NCI-H345 treated with DMSO at 0.1 percent for 48 hours (cell line): ENCODE measurements at regions not wholly inside any gene's neighbourhood (a gene's known extent, or its start where the extent isn't known, plus 50 kb on each side); places are given as distances from the start of the nearest gene placed in this dataset.
"Not testable (repeated sequence)": the region's sequence is repeated elsewhere in the genome, so short reads cannot be mapped to it uniquely, and the experiment has no call there.

Source experiments
- DNase-seq: peaks from one replicate; lab custom pipeline; 2025; ENCODE audit not compliant: unreplicated experiment; lab: John Stamatoyannopoulos, UW

DNA sequence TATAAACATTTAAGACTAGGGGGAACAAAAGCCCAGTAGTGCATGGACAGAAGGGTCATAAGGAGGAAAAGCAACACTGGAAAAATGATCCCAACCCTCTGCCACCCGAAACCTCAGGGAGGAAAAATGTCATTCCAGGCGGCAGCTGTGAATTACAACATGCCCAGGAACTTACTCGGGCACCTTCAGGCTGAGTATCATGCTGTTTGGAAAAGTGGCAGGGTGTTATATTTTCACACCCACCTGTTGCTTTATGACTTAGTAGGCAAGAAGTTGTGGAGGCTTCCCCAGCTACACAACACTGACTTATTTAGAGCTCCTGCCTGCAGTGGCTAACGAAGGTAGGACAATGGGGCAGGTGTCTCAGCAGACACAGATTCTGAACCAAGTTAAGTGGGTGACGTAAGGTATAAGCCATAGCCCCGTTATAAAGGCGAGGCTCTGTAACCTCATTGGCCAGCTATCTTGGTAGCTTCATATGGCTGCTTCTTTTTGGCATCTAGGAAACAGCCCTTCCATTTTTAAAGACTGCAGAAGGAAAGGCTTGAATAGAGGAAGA, 96.1 kb upstream of the IFNG-AS1 start:
- no peak for DNase-seq

DNA sequence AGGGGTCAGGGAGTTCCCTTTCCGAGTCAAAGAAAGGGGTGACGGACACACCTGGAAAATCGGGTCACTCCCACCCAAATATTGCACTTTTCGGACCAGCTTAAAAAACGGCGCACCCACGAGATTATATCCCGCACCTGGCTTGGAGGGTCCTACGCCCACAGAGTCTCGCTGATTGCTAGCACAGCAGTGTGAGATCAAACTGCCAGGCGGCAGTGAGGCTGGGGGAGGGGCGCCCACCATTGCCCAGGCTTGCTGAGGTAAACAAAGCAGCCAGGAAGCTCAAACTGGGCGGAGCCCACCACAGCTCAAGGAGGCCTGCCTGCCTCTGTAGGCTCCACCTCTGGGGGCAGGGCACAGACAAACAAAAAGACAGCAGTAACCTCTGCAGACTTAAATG, 88.8 kb upstream of the IFNG-AS1 start:
- DNase-seq, result not testable (repeated sequence)

DNA sequence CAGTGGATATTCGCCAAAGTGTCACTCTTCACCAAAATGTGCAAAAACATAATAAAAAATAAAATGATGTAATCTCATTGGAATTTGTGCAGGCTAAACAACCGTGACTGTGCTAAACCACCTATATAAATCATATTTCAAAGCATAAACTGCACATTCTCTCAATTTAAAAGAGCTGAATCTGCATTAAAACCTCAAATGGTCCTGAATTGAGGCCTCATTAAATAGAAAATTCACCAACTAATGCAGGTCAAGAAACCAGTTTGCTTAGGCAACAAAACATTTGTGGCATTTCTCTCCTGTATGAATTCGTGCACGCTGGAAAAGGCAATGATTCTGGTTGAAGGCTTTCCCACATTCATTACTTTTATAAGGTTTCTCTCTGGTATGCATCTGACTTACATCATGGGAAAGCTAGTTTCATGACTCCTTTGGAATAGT, 80.1 kb upstream of the IFNG-AS1 start:
- DNase-seq, result no peak

DNA sequence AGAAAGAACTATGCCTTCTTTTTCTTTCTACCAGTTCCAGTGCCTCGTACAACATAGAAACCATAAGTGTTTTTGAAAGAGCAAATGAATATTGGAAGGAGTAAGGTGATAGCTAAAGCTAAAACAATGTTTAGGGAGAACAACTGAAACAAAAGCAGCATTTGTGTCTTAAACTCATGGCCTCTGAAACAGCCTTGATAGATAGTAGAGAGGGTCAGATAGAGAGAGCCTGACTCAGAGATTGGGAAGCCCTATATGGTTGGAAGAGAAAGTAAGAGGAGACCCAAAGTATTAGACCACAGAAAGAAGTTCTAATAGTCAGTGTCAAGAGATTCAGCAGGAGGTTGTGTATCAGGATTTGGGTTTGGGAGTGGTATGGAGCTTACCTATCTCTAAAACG, 79.6 kb upstream of the IFNG-AS1 start:
- DNase-seq, result no peak

DNA sequence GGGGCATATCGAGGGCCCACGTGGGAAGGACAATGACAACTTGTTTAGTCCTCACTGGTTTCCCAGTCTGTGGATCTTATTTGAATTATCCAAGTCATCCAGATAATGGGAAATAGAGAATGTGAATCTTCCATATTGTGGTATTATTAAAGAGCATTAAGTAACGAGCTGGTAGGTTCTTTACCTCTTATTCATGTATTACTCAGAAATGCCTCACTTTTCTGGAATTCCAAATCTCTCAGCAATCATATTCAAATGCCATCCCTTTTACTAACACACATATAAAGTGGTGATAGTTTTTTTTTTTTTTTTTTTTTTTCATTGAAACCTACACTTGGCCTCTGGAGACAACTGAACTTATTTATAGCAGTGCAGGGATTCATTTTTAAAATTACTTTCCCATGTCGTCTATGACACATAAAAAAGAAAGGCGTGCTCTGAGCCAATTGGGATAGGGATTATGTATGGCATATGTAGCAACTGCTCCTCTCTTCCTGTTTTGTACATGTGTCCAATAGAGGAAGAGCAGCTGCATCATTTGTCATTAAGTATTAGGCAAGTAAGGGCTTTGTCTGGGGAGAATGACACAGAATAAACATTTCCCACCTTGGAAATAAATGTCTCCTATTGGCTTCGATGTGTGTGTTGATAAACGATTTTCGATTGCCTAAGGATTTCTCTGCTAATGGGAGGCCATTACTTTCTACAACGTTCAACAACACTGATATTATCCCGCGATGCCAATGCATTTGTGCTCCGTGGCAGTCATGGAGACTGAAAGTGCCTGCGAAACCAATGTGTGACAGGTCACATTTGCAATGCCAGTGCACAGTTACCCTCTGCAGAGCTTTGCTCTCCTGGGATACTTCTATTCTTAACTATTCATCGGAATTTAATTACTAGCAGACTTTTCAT, 78.6 kb upstream of the IFNG-AS1 start:
- DNase-seq, result no peak

DNA sequence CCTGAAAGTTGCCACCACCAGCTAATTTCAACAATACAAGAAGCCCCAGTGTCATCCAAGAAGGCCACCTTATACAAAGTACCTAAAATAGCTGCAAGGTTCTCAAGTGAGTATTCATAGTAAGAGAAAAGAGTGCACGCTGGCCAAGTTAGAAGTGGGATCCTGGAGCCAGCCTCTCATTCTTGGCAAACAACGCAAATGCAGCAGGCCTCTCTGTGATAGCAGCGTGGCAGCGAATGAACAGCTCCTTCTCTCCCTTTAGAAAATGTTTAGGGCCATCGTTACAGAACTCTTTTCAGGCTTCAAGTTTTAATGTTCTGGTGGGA, 78.0 kb upstream of the IFNG-AS1 start:
- DNase-seq, result no peak

DNA sequence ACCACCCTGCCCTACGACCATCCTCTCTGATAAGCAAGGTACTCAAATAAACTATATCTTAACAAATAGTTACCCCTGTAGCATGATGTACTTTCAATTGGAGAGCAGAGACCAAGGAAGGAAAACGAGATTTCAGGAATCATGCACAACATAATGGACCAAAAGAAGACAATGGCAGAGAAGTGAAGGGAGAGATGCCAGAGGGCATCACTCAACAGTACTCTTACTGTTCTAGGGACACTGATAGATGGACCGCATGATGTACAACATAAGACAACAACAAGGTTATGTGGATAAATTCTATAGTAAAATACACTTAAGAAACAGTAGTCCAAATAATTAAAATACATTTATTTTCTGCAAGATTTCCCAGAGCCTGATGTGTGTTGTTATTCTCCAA, 77.5 kb upstream of the IFNG-AS1 start:
- no peak for DNase-seq

DNA sequence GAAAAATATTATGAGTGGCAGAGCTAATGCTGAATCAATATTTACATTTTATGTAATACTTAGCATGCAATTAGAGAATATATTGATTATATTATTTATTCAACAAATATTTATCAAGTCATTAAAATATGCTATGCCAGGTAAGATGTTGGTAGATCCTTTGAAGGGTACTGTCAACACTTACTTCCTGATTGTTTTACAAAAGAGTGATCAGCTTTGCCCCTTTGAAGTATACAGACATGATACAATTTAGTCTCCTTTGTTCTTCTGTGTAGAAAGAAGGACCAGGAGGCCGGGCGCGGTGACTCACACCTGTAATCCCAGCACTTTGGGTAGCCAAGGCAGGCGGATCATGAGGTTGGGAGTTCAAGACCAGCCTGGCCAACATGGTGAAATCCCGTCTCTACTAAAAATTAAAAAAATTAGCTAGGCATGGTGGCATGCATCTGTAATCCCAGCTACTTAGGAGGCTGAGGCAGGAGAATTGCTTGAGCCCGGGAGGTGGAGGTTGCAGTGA, 73.9 kb upstream of the IFNG-AS1 start:
- DNase-seq, result no peak

DNA sequence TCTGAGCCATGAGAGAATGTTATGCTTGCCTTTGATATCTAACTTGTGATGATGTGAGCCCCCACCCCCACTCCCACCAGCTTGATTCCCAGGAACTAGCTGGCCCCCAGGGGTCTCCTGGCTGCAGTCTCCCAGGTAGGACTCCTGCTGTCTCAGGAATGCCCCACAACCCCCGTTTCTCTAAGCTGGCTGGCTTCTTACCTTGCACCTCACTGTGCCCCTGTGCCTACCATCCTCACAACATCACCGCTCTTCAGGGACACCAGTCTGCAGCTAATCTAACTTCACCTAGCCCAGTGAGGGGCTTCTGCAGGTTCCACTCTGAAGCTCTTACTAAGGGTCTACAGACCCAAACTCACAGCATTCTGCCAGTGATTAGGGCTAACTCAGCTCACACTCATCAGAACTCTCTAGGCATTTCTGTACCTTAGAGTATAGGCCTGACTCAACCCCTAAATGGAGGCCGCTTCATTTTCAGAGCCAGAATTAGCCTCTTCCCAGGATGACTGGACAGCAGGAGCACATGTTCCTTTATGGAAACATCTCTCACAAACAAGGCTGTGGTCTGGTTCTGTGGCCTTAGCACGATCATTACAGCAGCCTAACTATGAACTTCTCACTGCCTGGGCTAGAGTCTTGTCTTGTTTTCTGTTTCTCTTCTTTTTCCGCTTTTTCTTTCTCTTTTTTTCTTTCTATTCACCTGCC, 72.8 kb upstream of the IFNG-AS1 start:
- no peak for DNase-seq

DNA sequence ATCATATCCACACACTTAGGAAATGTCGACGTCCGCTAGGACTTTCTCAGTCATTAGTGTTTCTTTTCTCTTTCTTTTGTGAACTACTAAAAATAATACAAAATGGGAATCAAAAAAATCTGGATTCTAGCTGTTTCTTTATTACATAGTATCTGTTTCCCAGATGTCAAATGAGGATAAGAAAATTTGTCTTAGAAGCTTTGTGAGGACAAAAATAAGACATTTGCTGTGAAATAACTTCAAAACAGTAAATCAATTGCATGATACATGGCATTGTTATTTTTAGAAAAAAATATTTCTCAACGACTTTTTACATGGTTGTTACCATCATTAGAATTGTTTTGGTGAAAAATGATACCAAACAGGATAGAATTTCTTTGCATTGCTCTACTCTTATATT, 71.4 kb upstream of the IFNG-AS1 start:
- no peak for DNase-seq

DNA sequence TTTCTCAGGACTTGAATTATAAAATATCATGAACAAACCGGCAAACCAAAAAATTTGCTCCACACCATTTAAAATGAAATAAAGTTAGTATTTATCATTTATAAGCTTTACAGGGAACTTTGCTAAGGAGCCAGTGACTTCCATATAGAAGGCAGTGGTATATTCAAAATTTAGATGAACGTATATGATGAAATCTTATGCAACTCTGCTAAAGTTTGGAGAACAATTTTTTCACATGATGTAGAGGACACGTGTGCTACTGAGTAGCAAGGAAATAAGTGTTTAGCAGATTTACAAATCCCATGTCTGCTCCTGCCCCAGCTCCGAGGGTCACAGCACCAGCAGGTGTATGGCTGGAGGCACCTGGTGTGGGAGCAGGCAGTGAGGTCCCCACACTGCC, 70.8 kb upstream of the IFNG-AS1 start:
- no peak for DNase-seq

DNA sequence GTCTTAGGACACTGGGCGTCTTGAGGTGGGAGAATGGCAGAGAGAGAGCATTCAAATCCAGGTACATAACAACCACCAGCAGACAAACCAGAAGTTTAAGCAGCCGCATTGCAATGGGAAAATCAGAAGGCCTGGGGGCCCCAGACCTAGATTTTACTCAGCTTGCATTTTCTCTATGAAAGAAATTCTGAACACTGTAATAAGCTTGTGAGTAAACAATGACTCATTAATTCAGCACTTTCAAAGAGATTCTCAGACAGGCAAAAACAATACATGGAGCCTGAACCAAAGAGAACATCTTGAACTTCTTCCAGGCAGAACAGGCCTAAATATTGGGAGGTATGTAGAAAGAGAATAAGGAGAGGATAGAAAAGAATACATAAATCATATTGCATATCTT, 69.8 kb upstream of the IFNG-AS1 start:
- no peak for DNase-seq

DNA sequence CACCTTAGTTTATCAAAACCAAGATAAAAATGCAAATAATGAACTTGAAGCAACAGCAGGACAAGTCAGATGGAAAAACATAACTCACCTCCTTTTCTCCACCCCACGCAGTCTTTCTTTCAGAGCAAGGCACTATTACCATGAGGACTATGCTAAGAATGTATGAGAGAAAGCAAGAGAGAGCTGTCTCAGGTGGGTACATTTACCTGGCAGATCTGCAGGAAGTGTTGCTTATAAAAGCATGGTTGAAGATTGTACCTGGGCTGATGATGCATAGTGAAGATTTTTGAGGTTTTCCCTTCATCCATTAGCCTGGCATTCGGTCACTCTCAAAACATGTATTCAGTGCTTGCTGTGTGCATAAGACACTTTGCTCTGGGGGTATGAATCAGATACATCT, 68.8 kb upstream of the IFNG-AS1 start:
- DNase-seq, result no peak

DNA sequence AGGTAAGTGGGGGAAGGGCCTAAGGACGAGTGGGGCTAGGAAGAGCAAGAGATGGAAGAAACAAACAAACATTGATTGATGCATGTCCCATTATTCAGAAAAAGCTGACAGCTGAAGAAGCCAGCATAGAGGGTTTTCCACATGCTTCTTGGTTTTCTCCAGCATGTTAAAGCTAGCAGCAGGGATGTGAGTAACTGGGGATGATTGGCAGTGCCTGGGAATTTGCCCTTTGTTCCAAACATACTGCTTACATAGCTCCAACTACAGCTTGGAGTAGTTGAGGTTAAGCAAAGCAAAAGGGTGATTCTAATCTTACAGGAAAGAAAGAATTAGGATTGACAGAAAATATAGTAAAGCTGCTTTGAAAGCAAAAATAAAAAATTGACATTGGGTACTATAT, 68.0 kb upstream of the IFNG-AS1 start:
- DNase-seq, result no peak

DNA sequence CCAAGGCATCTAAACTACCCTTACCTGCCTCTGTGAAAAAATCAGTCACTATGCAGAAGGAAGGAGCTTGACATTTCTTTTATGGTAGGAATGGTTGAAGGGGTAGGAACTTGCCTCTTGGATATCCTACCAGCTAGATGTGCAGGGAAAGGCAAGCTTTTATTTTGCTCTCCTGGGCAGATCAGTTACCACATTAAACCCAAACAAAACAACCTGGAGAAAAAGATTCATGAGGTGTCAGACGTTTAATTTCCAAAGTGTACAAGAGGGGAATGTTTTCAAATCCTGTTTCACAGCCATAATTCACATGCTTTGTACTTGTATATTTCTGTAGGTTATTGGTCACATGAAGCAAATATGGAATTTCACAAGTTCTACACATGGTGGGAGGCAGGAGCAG, 67.0 kb upstream of the IFNG-AS1 start:
- no peak for DNase-seq

DNA sequence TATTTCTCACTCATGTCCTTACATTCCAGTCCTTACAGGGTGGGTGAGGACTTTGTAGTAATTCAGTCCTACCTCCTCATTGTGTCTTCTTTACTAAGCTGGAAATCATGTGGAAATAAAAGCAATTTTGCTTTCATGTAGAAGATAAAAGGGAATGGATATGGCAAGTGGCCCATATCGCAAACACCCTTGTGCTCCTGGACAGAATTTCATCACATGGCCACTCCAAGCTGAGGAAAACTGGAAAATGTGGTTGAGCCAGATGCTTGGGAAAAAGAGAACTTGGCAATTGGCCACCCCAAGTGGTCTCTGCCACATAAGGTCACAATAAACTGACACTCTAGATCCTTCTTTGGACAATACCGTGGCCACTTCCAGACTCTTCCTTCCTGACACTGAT, 64.2 kb upstream of the IFNG-AS1 start:
- DNase-seq, result no peak

DNA sequence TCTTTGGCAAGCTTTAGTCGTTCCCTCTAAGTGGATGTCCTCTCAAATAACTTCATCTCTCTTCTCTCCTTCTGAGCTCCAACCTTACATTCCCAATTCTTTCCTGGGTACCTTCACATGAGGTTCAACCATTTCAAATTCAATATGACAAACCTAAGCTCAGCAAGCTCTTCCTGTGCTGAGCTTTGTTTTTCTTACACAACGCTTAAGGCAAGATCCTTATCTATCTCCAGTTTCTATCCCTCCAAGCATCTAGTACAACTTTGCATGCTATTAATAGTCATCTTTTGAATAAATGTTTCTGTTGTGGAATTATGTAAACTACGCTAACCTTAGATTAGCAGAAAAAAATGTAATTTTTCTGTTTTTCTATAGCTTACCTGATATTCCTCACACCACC, 63.7 kb upstream of the IFNG-AS1 start:
- no peak for DNase-seq

DNA sequence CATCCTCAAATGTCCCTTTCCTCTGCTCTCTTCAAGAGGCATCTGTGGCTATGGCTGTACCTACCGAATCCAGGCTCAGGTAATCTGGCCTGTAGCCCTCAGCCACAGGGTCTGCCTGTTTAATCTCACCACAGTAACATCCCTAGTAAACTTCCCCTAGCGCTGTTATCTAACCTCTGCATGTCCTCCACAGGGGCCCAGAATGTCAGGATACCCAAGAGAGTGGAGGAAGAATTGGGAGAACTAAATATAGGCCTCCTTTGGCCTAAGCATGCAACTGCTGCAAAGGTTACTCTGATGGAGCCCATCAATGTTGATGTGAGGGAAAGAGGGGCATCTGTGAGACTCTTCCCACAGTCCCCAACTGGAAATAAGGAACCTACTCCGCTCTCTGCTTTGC, 63.2 kb upstream of the IFNG-AS1 start:
- DNase-seq, result no peak

DNA sequence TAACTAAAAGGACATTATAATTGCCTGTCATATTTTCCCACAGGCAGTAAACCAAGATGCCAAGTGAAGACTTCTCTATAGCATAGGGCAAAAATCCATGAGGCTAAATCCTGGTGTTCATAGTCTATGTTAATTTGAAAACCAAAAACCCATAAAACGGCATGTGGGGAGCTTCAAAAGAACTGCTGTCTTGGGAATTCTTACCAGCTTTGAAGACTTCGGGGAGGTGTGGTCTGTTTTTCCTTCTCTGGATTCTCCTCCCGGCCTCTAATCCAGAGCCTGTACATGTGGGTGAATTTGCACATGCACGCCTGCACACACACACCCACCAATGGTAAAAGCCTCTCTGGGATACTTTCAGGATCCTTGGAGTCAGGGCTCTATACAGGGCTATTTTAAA, 61.9 kb upstream of the IFNG-AS1 start:
- DNase-seq, result no peak

DNA sequence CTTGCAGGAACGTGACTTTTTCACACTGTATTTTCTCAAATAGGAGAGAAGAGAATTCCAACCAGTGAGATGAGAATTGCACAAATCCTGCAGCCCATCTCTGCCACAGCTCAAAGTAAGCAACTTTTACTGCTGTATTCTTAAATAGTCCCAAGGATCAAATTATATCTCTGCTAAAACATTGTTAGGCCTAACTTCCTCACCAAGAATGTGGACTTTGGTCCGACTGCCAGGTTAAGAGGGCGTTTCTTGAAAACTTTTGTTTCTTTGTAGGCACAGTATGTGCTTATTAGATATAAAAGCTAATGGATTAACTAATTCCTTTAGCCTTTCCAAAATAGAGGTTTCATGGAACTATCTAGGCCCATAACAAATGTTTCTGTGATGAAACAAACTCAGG, 61.4 kb upstream of the IFNG-AS1 start:
- no peak for DNase-seq

DNA sequence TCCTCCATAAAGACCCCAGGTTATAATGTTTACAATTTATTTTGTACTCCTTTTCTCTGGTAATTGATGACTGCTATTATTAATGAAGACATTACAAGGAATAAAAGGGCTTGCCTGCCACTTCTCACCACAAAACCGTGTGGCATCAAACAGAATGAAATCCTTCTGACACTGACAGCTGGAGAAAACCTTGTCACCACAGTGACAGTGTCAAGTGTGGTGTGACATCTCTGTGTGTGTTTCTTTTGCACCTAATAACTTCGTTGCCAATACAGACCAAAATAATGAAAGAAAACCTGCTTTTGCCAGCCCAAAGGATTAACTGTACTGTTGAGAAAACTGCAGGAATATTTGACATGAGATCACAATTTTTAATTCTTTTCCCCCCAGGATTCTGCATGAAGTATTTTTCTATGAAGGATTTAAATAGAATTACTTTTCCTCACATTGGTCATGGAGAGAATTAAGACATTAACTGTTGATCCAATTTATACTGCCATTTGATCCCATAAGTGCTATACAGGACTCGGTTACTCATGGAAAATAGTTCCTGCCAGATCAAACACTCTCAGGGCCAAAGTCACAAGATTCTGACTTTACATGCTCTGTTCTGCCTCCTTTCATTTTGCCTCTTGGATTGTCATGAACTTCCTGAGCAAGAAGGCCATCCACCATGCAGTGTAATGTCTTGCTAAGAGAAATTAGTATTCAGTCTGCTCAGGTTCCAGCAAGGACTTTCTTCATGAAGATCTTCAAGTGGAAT, 60.4 kb upstream of the IFNG-AS1 start:
- DNase-seq, result no peak
